Hematopoietic multipotent progenitor cell treated with erythropoietin and hydrocortisone succinate and interleukin-3 and kit ligand, for 4 days (in vitro differentiated cells): ENCODE measurements at regions not wholly inside any gene's neighbourhood (a gene's known extent, or its start where the extent isn't known, plus 50 kb on each side); places are given as distances from the start of the nearest gene placed in this dataset.

Experiments used
- DNase-seq: peaks from one replicate; pipeline ENCODE4 v3.0.0-alpha.2; 2015

GRCh38 chr5:90185897-90186468, 223.6 kb downstream of the CETN3 start:
- DNase-seq = no peak

- no peak for DNase-seq
These were observed 224.8 kb downstream of the CETN3 start for GRCh38 chr5:90184764-90185163.

GRCh38 chr5:90182726-90183125, 226.8 kb downstream of the CETN3 start:
- DNase-seq = no peak

- DNase-seq = no peak
These were observed 235.3 kb downstream of the CETN3 start for GRCh38 chr5:90174236-90174635.

GRCh38 chr5:90173299-90174030, 236.1 kb downstream of the CETN3 start:
- DNase-seq = no peak

GRCh38 chr5:90171466-90171865, 238.1 kb downstream of the CETN3 start:
- DNase-seq = peak; percentile 10

- DNase-seq = no peak
These were observed 239.3 kb downstream of the CETN3 start for GRCh38 chr5:90170261-90170660.

DNA sequence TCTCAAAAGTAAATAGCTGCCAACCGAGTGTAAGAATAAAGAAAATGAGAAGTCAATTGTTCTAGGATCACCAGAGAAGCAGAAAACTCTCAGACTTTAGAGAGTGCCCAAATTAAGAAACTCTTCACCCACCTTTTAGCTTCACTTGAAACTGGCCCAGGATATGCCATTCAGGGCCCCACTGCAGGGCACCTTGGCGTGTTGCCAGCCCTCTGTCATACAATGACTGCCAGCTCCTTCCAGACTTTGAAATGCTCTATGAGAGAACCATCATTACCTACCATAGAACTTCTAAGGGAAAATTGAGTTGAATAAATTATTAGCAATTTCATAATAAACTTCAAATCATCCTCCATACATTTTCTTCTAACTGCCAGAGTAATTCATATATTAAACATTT, 240.5 kb downstream of the CETN3 start:
- DNase-seq = peak; percentile 6

DNA sequence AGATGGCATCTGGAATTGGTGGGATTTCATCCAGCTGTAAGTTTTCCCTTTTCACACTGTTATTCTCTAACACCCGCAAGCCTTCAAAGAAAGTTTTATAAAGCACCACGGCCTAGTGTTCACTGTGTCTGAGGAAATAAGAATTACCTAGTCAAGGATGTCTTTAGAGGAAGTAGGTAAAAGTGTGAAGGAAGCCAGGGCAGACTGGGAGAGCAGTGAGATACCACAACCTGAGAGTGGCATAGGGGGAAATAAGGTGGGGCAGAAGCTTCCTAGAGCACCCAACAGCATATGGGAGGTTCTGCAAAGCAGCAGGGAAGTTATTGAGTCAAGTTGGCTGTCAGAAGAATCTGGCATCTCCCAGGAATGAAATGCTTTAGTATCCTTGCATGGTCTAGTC, 241.2 kb downstream of the CETN3 start:
- no peak for DNase-seq

- DNase-seq = no peak
These were observed 242.7 kb downstream of the CETN3 start for GRCh38 chr5:90166816-90167215.

- no peak for DNase-seq
These were observed 247.2 kb downstream of the CETN3 start for GRCh38 chr5:90162324-90162723.

DNA sequence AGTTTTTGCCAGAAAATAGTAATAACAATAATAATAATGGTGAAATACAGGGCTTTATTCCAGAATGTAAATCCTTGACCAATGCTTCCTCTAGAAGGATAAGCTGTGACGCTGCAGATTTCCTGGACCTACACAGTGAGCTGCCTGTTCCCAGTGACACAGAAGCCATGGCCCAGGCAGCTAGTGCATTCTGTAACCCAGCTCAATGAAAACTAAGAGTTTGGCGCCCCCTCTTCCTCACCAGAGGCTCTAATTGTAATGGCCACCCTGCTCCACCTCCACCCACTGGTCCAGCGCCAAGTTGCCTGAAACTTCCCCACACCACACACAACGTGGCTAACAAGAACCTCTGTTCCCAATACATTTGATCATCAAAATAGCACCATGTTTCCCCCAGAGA, 248.1 kb downstream of the CETN3 start:
- peak; percentile 70 for DNase-seq

DNA sequence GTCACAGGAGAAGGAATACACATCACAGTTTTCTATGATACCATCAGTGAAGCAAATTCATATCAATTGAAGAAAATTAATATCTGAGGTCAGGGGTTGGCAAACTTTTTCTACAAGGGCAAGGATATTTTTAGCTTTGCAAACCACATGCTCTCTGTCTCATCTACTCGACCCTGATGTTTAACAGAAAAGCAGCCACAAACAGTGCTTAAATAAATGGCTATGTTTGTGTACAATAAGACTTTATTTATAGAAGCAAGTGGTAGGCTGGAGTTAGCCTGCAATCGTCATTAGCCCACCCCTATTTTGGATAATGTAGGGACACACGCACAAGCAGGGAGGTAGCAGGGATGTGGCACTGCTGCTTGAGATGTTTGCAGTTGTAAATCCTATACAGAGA, 251.4 kb downstream of the CETN3 start:
- DNase-seq = no peak

DNA sequence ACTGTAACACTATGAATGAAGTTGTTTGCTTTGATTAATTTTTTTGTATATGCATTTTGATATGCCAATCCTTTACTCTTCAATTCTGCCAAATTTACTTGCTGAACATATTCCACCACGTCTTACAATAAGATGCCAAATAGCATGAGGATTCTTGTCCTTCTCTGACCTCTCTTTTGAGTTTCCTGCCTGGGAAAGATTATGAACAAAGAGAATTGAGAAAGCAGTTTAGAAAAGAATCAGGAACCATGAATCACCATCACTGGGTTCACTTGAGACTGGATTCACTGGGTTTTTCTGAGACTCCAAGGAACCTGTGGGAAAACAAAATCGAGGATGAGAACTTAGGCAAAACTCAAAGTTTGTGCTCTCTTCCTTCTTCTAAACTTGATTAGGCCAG, 256.5 kb downstream of the CETN3 start:
- no peak for DNase-seq

- DNase-seq = no peak
These were observed 264.8 kb downstream of the CETN3 start for GRCh38 chr5:90144625-90145327.

- DNase-seq = no peak
These were observed 267.0 kb downstream of the CETN3 start for GRCh38 chr5:90142541-90142940.

- DNase-seq = no peak
These were observed 267.6 kb downstream of the CETN3 start for GRCh38 chr5:90141984-90142383.

- DNase-seq = no peak
These were observed 272.5 kb downstream of the CETN3 start for GRCh38 chr5:90136952-90137528.

GRCh38 chr5:90135779-90136378, 273.7 kb downstream of the CETN3 start:
- no peak for DNase-seq

- DNase-seq = no peak
These were observed 274.7 kb downstream of the CETN3 start for GRCh38 chr5:90134892-90135291.

DNA sequence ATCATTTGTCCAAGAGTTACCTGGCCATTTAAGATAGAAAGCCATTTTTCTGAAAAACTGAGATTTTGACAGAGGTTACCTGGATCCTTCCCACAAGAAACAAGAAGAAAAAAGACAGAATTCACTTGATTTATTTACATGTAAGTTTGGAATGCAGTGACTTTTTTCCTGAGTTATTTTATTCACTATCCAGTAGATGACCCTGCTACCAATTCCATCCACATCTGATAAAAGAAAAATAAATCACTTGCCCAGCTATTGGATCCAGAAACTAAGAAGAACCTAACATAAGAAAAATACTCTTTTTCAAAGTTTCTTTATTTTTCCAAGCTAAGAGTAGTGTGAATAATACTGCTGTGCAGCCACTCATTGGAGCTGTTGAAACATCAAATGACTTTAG, 275.2 kb downstream of the CETN3 start:
- no peak for DNase-seq

DNA sequence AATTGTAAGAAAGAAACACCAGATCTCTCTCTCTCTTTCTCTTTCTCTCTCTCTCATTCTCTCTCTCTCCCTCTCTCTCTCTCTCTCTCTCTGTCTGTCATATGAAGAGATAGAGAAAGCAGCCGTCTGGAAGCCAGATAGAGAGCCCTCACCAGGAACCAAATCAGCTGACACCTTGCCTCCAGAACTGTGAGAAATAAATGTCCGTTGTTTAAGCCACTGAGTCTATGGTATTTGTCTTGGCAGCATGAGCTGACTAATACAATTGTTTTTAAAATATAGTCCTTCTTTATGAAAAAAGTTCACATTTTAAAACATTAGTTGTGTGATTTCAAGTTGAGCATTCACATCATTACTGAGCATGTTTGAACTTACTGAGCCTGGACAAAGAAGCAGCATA, 275.6 kb downstream of the CETN3 start:
- DNase-seq = no peak

- DNase-seq = peak; percentile 10
These were observed 278.0 kb downstream of the CETN3 start for GRCh38 chr5:90131383-90132133.
